ENCODE measurements at regions not wholly inside any gene's neighbourhood (a gene's known extent, or its start where the extent isn't known, plus 50 kb on each side); places are given as distances from the start of the nearest gene placed in this dataset.
"Not testable (repeated sequence)": the region's sequence is repeated elsewhere in the genome, so short reads cannot be mapped to it uniquely, and the experiment has no call there.

DNA sequence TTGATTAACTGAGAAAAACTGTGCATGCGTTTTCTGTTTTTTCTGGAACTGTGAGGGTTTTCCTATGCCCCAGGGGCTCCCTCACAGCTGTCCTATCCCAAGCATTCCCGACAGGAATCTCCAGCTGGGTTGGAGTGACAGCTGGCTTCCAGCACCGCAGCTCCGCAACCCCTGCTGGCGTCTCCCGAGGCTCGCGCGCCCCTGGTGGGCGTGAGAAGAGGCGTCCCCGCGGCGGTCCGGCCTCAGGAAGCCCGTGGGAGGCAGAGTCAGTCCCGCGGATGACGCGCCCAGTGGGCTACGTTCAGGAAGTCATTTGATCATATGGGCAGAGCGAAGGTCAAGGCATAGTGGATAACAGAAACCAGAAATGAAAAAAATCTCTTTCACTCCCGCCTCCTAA, 821.9 kb downstream of the SPATA31A1 start:
- TF ChIP-seq, protein P1, sequence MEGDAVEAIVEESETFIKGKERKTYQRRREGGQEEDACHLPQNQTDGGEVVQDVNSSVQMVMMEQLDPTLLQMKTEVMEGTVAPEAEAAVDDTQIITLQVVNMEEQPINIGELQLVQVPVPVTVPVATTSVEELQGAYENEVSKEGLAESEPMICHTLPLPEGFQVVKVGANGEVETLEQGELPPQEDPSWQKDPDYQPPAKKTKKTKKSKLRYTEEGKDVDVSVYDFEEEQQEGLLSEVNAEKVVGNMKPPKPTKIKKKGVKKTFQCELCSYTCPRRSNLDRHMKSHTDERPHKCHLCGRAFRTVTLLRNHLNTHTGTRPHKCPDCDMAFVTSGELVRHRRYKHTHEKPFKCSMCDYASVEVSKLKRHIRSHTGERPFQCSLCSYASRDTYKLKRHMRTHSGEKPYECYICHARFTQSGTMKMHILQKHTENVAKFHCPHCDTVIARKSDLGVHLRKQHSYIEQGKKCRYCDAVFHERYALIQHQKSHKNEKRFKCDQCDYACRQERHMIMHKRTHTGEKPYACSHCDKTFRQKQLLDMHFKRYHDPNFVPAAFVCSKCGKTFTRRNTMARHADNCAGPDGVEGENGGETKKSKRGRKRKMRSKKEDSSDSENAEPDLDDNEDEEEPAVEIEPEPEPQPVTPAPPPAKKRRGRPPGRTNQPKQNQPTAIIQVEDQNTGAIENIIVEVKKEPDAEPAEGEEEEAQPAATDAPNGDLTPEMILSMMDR (IDR thresholded peaks at IDR 0.05) = not testable (repeated sequence)
- not testable (repeated sequence) for TF ChIP-seq POLR2A (IDR thresholded peaks at IDR 0.05)

All from esophagus squamous epithelium (tissue), 4 donors.